ENCODE measurements at regions not wholly inside any gene's neighbourhood (a gene's known extent, or its start where the extent isn't known, plus 50 kb on each side); places are given as distances from the start of the nearest gene placed in this dataset.

DNA sequence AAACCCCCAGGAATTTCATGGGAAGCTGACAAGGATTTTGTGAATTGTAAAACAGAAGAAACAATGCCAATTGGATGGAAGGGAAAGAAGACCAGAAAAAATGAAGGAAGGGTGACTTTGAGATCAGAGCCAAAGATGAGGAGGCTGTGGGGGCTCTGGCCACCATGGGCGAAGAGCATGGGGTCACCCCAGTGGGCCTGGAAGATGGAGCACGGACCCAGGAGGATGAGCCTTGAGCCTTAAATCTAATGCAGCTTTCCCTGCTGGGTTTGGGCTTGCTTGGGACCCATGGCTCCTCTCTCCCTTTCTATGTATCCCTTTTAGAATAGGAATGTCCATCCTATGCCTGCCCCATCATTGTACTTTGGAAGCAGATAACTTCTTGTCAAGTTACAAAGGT lies 322.2 kb downstream of the TMEM121 start:
- TF ChIP-seq, protein P1, sequence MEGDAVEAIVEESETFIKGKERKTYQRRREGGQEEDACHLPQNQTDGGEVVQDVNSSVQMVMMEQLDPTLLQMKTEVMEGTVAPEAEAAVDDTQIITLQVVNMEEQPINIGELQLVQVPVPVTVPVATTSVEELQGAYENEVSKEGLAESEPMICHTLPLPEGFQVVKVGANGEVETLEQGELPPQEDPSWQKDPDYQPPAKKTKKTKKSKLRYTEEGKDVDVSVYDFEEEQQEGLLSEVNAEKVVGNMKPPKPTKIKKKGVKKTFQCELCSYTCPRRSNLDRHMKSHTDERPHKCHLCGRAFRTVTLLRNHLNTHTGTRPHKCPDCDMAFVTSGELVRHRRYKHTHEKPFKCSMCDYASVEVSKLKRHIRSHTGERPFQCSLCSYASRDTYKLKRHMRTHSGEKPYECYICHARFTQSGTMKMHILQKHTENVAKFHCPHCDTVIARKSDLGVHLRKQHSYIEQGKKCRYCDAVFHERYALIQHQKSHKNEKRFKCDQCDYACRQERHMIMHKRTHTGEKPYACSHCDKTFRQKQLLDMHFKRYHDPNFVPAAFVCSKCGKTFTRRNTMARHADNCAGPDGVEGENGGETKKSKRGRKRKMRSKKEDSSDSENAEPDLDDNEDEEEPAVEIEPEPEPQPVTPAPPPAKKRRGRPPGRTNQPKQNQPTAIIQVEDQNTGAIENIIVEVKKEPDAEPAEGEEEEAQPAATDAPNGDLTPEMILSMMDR (IDR thresholded peaks at IDR 0.05) = no peak
- no peak for TF ChIP-seq POLR2A (IDR thresholded peaks at IDR 0.05)

Data from body of pancreas (tissue), 4 donors.